ENCODE measurements at regions not wholly inside any gene's neighbourhood (a gene's known extent, or its start where the extent isn't known, plus 50 kb on each side); places are given as distances from the start of the nearest gene placed in this dataset.

DNA sequence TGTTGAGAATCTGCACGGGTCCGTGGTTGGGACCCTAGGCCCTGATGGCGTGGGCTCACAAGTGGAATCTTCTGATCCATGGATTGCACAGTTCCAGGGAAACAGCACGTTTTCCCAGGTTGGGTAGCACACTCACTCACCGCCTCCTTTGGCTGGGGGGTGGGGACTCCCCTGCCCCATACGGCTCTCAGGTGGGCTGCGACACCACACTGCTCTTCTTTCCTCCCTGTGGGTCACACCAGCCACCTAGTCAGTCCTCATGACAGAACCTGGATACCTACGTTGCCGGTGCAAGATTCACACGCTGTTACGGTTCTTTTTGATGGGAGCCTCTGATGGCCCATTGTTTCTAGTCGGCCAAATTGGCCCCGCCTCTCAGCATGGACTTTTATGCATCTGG lies 312.0 kb downstream of the MMUT start:
- H4K20me1 ChIP-seq (ENCODE audit: low read depth, low read length) = no peaks in the 10 kb centered on the region
- no peaks in the 10 kb centered on the region for H3K27me3 ChIP-seq (ENCODE audit: low read length)
- TF ChIP-seq EZH2phosphoT487 (conservative IDR thresholded peaks at IDR 0.05; ENCODE audit: low read length) = no peak
- TF ChIP-seq, protein P1, sequence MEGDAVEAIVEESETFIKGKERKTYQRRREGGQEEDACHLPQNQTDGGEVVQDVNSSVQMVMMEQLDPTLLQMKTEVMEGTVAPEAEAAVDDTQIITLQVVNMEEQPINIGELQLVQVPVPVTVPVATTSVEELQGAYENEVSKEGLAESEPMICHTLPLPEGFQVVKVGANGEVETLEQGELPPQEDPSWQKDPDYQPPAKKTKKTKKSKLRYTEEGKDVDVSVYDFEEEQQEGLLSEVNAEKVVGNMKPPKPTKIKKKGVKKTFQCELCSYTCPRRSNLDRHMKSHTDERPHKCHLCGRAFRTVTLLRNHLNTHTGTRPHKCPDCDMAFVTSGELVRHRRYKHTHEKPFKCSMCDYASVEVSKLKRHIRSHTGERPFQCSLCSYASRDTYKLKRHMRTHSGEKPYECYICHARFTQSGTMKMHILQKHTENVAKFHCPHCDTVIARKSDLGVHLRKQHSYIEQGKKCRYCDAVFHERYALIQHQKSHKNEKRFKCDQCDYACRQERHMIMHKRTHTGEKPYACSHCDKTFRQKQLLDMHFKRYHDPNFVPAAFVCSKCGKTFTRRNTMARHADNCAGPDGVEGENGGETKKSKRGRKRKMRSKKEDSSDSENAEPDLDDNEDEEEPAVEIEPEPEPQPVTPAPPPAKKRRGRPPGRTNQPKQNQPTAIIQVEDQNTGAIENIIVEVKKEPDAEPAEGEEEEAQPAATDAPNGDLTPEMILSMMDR (IDR thresholded peaks at IDR 0.05; ENCODE audit: insufficient read depth, low read length, poor library complexity, severe bottlenecking) = no peak
- no peak overlapping the region for H3K4me2 ChIP-seq (ENCODE audit: low read depth, low read length, poor library complexity, severe bottlenecking)
- no peaks in the 10 kb centered on the region for H3K9me3 ChIP-seq (ENCODE audit: insufficient read depth, low read length)
- no peaks in the 10 kb centered on the region for H3K79me2 ChIP-seq (ENCODE audit: insufficient read depth, low read length)
- H3K27ac ChIP-seq (ENCODE audit: low read depth, low read length) = no peak overlapping the region
- H3K36me3 ChIP-seq (ENCODE audit: low read length) = no peaks in the 10 kb centered on the region
- no peak overlapping the region for H3K9ac ChIP-seq (ENCODE audit: low read length)
- H3K9me2 ChIP-seq (replicated peaks; ENCODE audit: insufficient read depth, low read length) = peaks cover 3% of the 10 kb centered on the region; the same call in 1 of the 2 replicates
- no peaks in the 10 kb centered on the region for H3F3A ChIP-seq (ENCODE audit: insufficient read depth)
- no peak overlapping the region for H3K4me3 ChIP-seq (ENCODE audit: insufficient read depth, low read length, poor library complexity, severe bottlenecking)
- no peak overlapping the region for H2AFZ ChIP-seq (ENCODE audit: low read depth, low read length, severe bottlenecking)

DNA sequence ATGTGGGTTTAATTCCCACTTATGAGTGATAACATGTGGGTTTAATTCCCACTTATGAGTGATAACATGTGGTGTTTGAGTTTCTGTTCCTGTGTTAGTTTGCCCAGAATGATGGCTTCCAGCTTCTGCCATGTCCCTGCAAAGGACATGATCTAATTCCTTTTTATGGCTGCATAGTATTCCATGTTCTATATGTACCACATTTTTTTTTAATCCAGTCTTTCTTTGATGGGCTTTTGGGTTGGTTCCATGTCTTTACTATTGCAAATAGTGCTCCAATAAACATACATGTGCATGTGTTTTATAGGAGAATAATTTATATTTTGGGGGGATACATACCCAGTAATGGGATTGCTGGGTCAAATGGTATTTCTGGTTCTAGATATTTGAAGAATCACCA lies 317.8 kb downstream of the MMUT start:
- Histone ChIP-seq H2AFZ (ENCODE audit: low read depth, low read length, severe bottlenecking) (no peak overlapping the region), H3K27ac (ENCODE audit: low read depth, low read length) (no peak overlapping the region), H4K20me1 (ENCODE audit: low read depth, low read length) (no peaks in the 10 kb centered on the region), H3K4me2 (ENCODE audit: low read depth, low read length, poor library complexity, severe bottlenecking) (no peak overlapping the region), H3F3A (ENCODE audit: insufficient read depth) (no peaks in the 10 kb centered on the region), H3K36me3 (ENCODE audit: low read length) (no peaks in the 10 kb centered on the region; the same call in 1 of the 2 replicates), H3K4me3 (ENCODE audit: insufficient read depth, low read length, poor library complexity, severe bottlenecking) (no peak overlapping the region), H3K9me2 (replicated peaks; ENCODE audit: insufficient read depth, low read length) (no peaks in the 10 kb centered on the region), H3K9ac (ENCODE audit: low read length) (no peak overlapping the region), H3K9me3 (ENCODE audit: insufficient read depth, low read length) (no peaks in the 10 kb centered on the region), H3K79me2 (ENCODE audit: insufficient read depth, low read length) (no peaks in the 10 kb centered on the region), H3K27me3 (ENCODE audit: low read length) (no peaks in the 10 kb centered on the region)
- TF ChIP-seq, protein P1 (IDR thresholded peaks at IDR 0.05; ENCODE audit: insufficient read depth, low read length, poor library complexity, severe bottlenecking) = no peak
- TF ChIP-seq EZH2phosphoT487 (conservative IDR thresholded peaks at IDR 0.05; ENCODE audit: low read length) = no peak

DNA sequence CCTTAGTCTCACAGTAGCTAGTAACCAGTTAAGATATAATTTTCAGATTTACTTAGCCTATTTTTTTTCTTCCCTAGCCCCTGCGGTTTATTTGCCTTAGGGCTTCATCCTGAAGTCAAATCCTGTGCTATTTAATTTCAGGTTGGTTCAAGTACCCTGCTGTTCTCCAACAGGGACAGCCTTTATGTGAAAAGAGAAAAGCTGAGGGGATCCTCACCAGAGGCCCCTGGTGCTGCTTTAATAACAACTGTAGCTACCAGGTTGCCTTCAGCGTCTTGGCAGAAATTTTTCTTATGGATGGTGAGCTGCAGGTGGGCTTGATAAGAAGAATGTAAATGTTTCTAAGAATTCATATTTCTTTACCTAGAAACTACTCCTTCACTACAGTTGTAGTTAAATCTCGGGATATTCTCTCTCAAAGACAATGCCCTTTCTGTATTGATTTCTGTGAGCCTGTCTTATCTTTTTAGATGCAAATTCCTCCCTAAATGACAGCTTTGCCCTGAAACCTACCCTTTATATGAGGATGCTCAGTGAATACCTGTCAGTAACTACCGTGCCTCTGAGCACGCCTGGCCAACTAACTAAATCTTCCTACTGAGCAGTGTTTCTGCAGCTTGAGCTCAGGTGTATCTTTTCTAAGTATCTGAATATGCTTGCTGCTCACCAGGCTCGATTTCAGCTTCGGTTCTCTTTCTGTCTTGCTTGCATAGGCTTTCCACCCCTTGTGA lies 320.5 kb downstream of the MMUT start:
- Histone ChIP-seq H3K4me3 (ENCODE audit: insufficient read depth, low read length, poor library complexity, severe bottlenecking) (no peak overlapping the region), H3K9ac (ENCODE audit: low read length) (no peak overlapping the region), H2AFZ (ENCODE audit: low read depth, low read length, severe bottlenecking) (no peak overlapping the region), H3K9me3 (ENCODE audit: insufficient read depth, low read length) (no peaks in the 10 kb centered on the region), H3K9me2 (replicated peaks; ENCODE audit: insufficient read depth, low read length) (no peaks in the 10 kb centered on the region), H3K36me3 (ENCODE audit: low read length) (no peaks in the 10 kb centered on the region; the same call in 1 of the 2 replicates), H3K79me2 (ENCODE audit: insufficient read depth, low read length) (no peaks in the 10 kb centered on the region), H3K4me2 (ENCODE audit: low read depth, low read length, poor library complexity, severe bottlenecking) (no peak overlapping the region), H3F3A (ENCODE audit: insufficient read depth) (no peaks in the 10 kb centered on the region), H4K20me1 (ENCODE audit: low read depth, low read length) (no peaks in the 10 kb centered on the region), H3K27me3 (ENCODE audit: low read length) (no peaks in the 10 kb centered on the region), H3K27ac (ENCODE audit: low read depth, low read length) (no peak overlapping the region)
- TF ChIP-seq, protein P1 (IDR thresholded peaks at IDR 0.05; ENCODE audit: insufficient read depth, low read length, poor library complexity, severe bottlenecking) = no peak
- TF ChIP-seq EZH2phosphoT487 (conservative IDR thresholded peaks at IDR 0.05; ENCODE audit: low read length) = no peak
